HG03039 (cell line): ENCODE measurements at regions not wholly inside any gene's neighbourhood (a gene's known extent, or its start where the extent isn't known, plus 50 kb on each side); places are given as distances from the start of the nearest gene placed in this dataset.
"Not testable (repeated sequence)": the region's sequence is repeated elsewhere in the genome, so short reads cannot be mapped to it uniquely, and the experiment has no call there.

ENCODE experiments used
- ATAC-seq: cut with Tn5 transposase; IDR thresholded peaks from one replicate; pipeline ENCODE4 v1.9.1; 2021; ENCODE audit warnings: mild to moderate bottlenecking, moderate library complexity; ENCODE audit not compliant: unreplicated experiment

GRCh38 chr5:28703651-28704260 is 1665.4 kb upstream of the CDH9 start:
- ATAC-seq = no peak

GRCh38 chr5:28691526-28691925 is 1653.1 kb upstream of the CDH9 start:
- no peak for ATAC-seq

GRCh38 chr5:28685794-28686193 is 1647.4 kb upstream of the CDH9 start:
- no peak for ATAC-seq

- no peak for ATAC-seq
Observed at GRCh38 chr5:28678899-28679298, 1640.5 kb upstream of the CDH9 start.

DNA sequence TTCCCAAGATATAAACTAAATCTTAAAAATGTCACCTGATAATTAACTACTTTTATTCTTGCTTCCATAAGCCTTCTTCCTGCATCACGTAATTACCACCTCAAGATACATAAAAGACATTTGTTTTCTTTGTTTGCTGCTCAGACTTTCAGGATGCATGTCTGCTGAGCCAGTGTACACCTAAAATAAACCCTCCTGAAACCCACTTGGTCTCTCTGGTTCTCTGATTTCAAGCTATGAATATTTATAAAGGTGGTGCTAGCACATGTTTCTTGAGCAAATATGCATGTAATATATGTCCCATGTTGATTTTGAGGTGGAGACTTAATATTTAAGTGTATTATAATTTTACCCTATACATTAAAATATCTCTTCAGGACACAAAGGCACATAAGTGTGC is 1627.7 kb upstream of the CDH9 start:
- ATAC-seq = no peak

DNA sequence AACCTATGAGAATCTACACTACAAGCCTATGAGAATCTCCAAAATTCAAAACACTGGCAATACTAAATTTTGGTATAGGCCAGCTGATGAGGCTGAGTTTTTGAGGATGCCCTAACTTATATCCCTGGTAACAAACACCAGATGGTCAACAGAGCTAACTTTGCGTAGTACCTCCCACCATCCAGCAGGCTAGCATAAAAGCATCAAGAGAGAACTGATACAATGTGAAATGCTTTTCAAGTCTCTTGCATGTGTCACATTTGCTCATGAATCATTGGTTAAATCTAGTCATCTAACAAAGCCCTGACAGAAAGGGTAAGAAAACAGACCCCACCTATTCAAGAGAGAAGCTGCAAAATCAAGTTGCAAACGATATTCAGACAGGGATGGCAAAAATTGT is 1609.7 kb upstream of the CDH9 start:
- ATAC-seq = no peak

- ATAC-seq = no peak
Observed at GRCh38 chr5:28632607-28633006, 1594.2 kb upstream of the CDH9 start.

- ATAC-seq = no peak
Observed at GRCh38 chr5:28603869-28604268, 1565.5 kb upstream of the CDH9 start.

DNA sequence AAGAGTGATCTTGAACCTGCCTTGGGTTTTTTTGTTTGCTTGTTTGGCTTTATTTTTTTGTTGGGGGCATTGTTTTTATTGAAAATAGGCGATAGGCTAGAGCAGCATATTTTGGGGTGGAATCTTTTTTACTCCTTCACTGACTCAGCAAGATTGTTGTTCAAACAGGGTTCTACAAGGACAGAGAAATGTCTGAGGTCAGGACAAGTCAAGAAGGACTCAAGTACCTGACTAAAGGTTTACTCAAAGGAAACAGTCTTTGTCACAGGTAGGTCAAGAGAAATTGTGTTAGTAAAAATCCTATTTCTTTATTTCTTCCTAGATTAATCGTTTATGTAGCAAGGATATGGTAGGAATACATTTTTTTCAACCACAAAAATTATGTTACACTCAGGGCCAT is 1564.0 kb upstream of the CDH9 start:
- no peak for ATAC-seq

DNA sequence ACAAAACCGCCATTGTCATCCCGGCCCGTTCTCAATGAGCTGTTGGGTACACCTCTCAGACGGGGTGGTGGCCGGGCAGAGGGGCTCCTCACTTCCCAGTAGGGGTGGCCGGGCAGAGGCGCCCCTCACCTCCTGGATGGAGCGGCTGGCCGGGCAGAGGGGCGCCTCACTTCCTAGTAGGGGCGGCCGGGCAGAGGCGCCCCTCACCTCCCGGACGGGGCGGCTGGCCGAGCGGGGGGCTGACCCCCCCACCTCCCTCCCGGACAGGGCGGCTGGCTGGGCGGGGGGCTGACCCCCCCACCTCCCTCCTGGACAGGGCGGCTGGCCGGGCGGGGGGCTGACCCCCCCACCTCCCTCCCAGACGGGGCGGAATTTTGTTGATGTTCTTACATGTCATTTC is 1558.3 kb upstream of the CDH9 start:
- not testable (repeated sequence) for ATAC-seq

DNA sequence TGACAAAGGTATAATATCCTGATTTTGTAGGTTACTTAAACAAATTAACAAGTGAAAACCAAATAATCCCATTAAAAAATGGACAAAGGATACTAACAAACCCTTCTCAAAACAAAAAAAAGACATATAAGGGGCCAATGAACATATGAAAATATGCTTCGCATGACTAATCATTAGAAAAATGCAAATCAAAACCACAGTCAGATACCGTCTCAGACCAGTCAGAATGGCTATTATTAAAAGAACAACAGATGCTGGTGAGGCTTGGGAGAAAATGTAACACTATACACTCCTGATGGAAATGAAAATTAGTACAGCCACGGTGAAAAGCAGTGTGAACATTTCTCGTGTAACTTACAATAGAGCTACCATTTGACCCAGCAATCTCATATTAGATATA is 1542.2 kb upstream of the CDH9 start:
- no peak for ATAC-seq

- ATAC-seq = no peak
Observed at GRCh38 chr5:28576022-28576421, 1537.6 kb upstream of the CDH9 start.

DNA sequence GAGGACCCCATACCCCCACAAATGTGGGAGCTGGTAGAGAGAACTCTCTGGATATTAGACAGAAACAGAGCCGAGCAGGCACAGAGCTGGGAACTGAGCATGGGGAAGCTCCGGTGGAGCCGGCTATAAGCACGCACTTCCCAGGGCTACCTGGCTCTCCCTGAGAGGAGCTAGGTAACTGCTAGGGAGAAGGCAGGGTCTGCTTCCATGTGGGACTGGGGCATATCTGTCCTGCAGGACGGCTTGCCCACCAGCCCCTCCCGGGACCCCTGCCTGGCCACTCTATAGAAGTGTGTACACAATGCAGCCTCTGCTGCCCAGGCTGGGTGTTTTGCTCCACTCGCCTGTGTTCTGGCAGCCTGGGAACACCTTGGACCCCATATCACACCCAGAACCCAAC is 1537.0 kb upstream of the CDH9 start:
- no peak for ATAC-seq

DNA sequence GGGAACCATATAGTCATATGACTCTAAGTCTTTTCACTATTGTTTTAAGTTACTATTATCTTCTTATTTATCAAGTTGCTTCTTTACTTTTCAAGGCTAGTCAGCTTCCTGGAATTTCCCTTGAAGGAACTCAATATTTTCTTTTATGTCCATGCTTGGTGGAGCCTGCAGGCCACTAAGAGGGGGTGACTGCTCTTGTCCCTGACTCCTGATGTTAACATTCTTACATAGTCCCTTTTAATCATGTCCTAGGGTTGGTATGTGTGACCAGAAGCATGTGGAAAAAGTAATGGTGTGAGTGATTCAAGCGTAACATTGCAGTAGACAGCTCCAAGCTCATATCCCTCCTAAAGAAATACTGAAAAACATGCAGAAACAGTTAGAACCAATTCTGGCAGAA is 1536.2 kb upstream of the CDH9 start:
- ATAC-seq = no peak

- ATAC-seq = no peak
Observed at GRCh38 chr5:28567048-28567447, 1528.7 kb upstream of the CDH9 start.

GRCh38 chr5:28561522-28561921 is 1523.1 kb upstream of the CDH9 start:
- ATAC-seq = no peak

DNA sequence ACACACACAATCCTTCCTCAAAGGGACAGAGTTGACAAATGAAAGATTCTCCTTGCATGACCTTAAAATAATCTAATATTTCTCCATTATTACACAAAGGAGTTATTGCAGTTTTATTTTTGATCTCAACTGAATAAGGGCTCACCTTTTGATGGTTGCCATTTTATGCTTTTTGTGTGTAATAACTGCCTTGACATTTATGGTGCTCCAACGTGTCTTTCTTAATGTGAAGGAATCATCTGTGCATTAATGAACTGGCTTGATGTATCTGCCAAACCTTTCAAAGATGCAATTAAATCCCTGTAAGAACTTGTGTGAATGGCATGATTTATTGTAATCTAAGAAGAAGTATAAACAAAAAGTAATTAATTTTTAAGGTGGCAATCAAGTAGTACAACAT is 1519.8 kb upstream of the CDH9 start:
- ATAC-seq = no peak

GRCh38 chr5:28557114-28557513 is 1518.7 kb upstream of the CDH9 start:
- ATAC-seq = no peak

- ATAC-seq = no peak
Observed at GRCh38 chr5:28549588-28549987, 1511.2 kb upstream of the CDH9 start.

- ATAC-seq = no peak
Observed at GRCh38 chr5:28548856-28549255, 1510.5 kb upstream of the CDH9 start.

GRCh38 chr5:28544501-28544900 is 1506.1 kb upstream of the CDH9 start:
- ATAC-seq = no peak

DNA sequence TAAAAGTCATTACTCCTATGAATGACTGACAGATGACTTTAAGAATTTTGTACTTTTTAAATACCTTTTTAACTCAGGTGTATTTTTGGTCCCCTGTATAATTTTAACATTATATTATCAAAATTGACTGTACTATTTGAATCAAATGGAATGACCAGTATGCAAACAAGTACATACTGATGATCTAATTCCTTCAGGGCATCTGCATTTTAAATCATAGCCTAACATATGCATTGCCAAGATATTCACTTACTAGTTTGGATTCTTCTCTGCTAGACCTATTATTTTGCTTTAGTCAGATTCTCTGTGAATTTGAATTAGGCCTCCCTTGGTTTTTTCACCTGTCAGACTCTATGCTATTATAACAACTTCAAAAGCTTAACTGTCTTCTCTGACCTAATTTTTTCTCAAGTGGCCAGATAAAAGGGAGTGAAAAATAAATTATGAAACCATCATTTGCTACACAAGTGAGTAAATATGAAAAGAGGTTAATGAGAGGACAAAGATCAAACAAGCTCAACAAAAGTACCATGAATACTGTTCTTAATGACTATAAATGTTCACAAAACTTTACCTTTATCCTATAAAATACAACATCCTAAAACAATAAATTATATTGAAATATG is 1505.2 kb upstream of the CDH9 start:
- ATAC-seq = no peak

- ATAC-seq = no peak
Observed at GRCh38 chr5:28542987-28543386, 1504.6 kb upstream of the CDH9 start.
